ENCODE measurements at regions not wholly inside any gene's neighbourhood (a gene's known extent, or its start where the extent isn't known, plus 50 kb on each side); places are given as distances from the start of the nearest gene placed in this dataset.

DNA sequence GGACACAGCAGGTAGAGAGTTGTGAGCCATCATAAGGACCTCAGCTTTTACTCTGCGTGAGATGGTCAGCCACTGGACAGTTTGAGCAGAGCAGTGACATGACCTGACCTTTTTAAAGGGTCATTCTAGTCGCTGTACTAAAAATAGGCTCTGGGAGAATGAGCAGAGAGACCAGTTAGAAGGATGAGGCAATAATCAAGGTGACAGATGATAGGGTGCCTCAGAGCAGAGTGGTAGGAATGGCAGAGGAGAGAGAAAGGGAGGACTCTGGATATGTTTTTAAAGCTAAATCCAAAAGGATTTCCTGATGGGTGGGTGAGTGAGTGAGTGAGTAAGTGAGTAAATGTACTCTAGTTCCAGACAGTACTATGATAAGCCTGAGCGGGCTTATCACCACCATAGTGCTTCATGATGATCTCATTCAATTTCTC is 83.6 kb upstream of the ARHGAP5 start:
- TF ChIP-seq, protein P1, sequence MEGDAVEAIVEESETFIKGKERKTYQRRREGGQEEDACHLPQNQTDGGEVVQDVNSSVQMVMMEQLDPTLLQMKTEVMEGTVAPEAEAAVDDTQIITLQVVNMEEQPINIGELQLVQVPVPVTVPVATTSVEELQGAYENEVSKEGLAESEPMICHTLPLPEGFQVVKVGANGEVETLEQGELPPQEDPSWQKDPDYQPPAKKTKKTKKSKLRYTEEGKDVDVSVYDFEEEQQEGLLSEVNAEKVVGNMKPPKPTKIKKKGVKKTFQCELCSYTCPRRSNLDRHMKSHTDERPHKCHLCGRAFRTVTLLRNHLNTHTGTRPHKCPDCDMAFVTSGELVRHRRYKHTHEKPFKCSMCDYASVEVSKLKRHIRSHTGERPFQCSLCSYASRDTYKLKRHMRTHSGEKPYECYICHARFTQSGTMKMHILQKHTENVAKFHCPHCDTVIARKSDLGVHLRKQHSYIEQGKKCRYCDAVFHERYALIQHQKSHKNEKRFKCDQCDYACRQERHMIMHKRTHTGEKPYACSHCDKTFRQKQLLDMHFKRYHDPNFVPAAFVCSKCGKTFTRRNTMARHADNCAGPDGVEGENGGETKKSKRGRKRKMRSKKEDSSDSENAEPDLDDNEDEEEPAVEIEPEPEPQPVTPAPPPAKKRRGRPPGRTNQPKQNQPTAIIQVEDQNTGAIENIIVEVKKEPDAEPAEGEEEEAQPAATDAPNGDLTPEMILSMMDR (IDR thresholded peaks at IDR 0.05): no peak
- TF ChIP-seq POLR2A (IDR thresholded peaks at IDR 0.05): no peak
